NB4 (cell line): ENCODE measurements at regions not wholly inside any gene's neighbourhood (a gene's known extent, or its start where the extent isn't known, plus 50 kb on each side); places are given as distances from the start of the nearest gene placed in this dataset.

Experiments used
- DNase-seq: peaks from one replicate; pipeline ENCODE4 v3.0.0; 2010; ENCODE audit warnings: low read depth
- H3K4me3 ChIP-seq: one replicate; pipeline ENCODE4 v1.5.1; 2011; ENCODE audit warnings: mild to moderate bottlenecking, low read depth, low read length, moderate library complexity
- MAX ChIP-seq: IDR thresholded peaks from 2 replicates; pipeline ENCODE4 v1.6.1; 2011; ENCODE audit warnings: low read depth, low read length
- MYC ChIP-seq: IDR thresholded peaks from 2 replicates; pipeline ENCODE4 v1.6.1; 2011; ENCODE audit warnings: low read depth, low read length
- POLR2A ChIP-seq: IDR thresholded peaks from 2 replicates; pipeline ENCODE4 v1.6.1; 2011; ENCODE audit warnings: mild to moderate bottlenecking; ENCODE audit not compliant: insufficient read length; ENCODE audit errors: extremely low read depth
- TF ChIP-seq, protein P1 (sequence below): IDR thresholded peaks from one replicate; pipeline ENCODE4 v1.5.1; 2012; ENCODE audit warnings: low read depth, low read length

GRCh38 chr13:109684824-109685202, 101.6 kb downstream of the IRS2 start:
- no peak for TF ChIP-seq MYC
- TF ChIP-seq POLR2A: no peak
- TF ChIP-seq MAX: no peak
- TF ChIP-seq, protein P1, sequence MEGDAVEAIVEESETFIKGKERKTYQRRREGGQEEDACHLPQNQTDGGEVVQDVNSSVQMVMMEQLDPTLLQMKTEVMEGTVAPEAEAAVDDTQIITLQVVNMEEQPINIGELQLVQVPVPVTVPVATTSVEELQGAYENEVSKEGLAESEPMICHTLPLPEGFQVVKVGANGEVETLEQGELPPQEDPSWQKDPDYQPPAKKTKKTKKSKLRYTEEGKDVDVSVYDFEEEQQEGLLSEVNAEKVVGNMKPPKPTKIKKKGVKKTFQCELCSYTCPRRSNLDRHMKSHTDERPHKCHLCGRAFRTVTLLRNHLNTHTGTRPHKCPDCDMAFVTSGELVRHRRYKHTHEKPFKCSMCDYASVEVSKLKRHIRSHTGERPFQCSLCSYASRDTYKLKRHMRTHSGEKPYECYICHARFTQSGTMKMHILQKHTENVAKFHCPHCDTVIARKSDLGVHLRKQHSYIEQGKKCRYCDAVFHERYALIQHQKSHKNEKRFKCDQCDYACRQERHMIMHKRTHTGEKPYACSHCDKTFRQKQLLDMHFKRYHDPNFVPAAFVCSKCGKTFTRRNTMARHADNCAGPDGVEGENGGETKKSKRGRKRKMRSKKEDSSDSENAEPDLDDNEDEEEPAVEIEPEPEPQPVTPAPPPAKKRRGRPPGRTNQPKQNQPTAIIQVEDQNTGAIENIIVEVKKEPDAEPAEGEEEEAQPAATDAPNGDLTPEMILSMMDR: no peak
- DNase-seq: no peak

GRCh38 chr13:109684084-109684823, 102.1 kb downstream of the IRS2 start:
- H3K4me3 ChIP-seq: no peak overlapping the region
- TF ChIP-seq, protein P1: no peak
- TF ChIP-seq POLR2A (no peak), MAX (no peak), MYC (no peak)
- no peak for DNase-seq

More at GRCh38 chr13:109684824-109685202, 101.6 kb downstream of the IRS2 start:
- no peak overlapping the region for H3K4me3 ChIP-seq

- no peak for TF ChIP-seq POLR2A
- TF ChIP-seq MAX: no peak
- TF ChIP-seq MYC: no peak
- TF ChIP-seq, protein P1: no peak
- H3K4me3 ChIP-seq: no peak overlapping the region
- DNase-seq: no peak
These were observed 103.7 kb downstream of the IRS2 start for GRCh38 chr13:109682534-109683244.

DNA sequence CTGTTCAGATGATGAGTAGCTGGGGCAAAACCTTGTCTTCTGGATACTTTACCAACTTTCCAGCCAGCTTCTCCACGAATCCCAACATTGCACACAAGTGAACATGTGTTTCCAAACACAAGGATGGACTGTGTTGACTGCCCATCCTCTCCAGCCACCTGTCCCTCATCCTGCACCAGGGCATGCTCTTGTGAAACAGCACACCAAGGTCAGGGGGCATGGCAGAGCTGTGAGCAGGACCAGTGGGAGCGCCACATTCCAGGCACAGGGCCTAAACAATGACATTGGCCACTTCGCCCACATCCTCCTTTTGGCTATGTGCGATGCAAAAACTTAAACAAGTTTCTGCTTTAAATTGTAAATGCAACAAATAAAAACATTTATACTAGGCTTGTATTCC, 105.5 kb downstream of the IRS2 start:
- DNase-seq: no peak
- no peak overlapping the region for H3K4me3 ChIP-seq
- TF ChIP-seq MAX (no peak), POLR2A (no peak), MYC (no peak)
- TF ChIP-seq, protein P1: no peak

GRCh38 chr13:109680288-109680687, 106.1 kb downstream of the IRS2 start:
- TF ChIP-seq, protein P1: no peak
- TF ChIP-seq MAX (no peak), POLR2A (no peak), MYC (no peak)
- DNase-seq: no peak
- no peak overlapping the region for H3K4me3 ChIP-seq
